LNCaP clone FGC (cell line): ENCODE measurements at regions not wholly inside any gene's neighbourhood (a gene's known extent, or its start where the extent isn't known, plus 50 kb on each side); places are given as distances from the start of the nearest gene placed in this dataset.
A peak's percentile ranks its signal among the peaks of the same experiment; 100 is the strongest.

Source experiments
- DNase-seq: peaks from one replicate; pipeline ENCODE4 v3.0.0-alpha.2; 2011; ENCODE audit warnings: low read depth
- H3K4me3 ChIP-seq: 2 replicates; pipeline ENCODE4 v1.5.1; 2011; ENCODE audit warnings: mild to moderate bottlenecking, low read depth, low read length, control low read depth
- TF ChIP-seq, protein P1 (sequence below): IDR thresholded peaks from 2 replicates; pipeline ENCODE4 v1.5.1; 2012; ENCODE audit warnings: mild to moderate bottlenecking; ENCODE audit not compliant: control insufficient read depth, insufficient read depth; ENCODE audit errors: extremely low read depth

GRCh38 chr18:26763446-26764110 is 101.9 kb downstream of the AQP4 start:
- H3K4me3 ChIP-seq: no peak overlapping the region
- no peak for DNase-seq
- TF ChIP-seq, protein P1, sequence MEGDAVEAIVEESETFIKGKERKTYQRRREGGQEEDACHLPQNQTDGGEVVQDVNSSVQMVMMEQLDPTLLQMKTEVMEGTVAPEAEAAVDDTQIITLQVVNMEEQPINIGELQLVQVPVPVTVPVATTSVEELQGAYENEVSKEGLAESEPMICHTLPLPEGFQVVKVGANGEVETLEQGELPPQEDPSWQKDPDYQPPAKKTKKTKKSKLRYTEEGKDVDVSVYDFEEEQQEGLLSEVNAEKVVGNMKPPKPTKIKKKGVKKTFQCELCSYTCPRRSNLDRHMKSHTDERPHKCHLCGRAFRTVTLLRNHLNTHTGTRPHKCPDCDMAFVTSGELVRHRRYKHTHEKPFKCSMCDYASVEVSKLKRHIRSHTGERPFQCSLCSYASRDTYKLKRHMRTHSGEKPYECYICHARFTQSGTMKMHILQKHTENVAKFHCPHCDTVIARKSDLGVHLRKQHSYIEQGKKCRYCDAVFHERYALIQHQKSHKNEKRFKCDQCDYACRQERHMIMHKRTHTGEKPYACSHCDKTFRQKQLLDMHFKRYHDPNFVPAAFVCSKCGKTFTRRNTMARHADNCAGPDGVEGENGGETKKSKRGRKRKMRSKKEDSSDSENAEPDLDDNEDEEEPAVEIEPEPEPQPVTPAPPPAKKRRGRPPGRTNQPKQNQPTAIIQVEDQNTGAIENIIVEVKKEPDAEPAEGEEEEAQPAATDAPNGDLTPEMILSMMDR: no peak

DNA sequence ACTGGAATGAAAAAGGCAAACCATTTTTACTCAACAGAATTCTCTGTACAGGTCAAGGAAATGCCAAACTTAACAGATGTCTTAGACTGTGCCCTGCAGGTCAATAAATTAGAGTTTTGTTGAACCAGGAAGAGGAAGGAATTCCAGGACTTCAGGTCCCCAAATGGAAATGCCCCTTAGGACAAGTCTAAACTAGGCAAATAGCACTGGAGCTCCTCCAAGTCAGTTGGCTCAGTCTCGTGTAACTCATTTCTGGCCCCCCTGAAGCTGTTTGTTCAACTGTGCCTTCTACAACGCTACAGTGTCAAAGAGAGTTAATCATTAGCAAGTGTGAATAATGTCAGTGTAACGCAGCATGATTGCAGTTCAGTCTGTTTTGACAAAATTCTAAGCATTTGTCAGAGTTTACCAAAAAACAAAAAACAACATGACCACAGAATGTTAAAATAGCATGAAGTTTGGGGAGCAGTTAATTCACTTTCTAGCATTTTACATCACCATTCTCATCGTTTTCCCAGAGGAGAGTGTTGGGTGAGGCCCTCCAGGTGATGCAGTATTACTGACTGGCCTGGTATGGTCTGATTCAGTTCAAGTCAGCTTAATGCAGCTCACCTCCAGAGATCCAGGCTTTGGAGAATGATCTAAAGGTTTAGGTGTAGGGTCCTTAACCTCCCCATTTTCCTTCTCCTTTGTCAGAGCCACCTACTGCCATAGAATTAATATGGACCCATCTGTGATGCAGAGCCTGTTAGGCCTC is 108.1 kb downstream of the AQP4 start:
- no peak overlapping the region for H3K4me3 ChIP-seq
- DNase-seq: no peak
- TF ChIP-seq, protein P1: no peak

GRCh38 chr18:26756556-26756955 is 109.0 kb downstream of the AQP4 start:
- no peak overlapping the region for H3K4me3 ChIP-seq
- DNase-seq: no peak
- TF ChIP-seq, protein P1: no peak

- TF ChIP-seq, protein P1: no peak
- no peak for DNase-seq
- H3K4me3 ChIP-seq: no peak overlapping the region
Measured at GRCh38 chr18:26746826-26747475, 118.6 kb downstream of the AQP4 start.

DNA sequence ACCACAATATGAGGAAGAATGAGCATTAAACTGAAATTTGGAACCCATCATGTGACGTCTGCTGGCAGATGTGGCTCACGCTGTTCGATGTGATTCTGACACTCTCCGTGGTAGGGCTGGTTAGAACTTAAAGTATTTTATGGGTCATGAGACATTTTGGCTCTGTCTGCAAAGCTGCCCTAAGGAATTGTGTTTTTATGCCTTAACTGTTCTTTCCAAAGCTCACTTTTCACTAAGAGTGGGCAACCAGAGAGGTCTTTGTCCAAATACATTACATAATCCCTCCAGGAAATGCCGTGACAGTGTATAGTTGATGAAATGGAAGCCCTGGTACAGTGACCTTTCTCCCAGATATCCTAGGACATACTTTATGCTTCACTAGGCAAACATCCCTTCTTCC is 119.1 kb downstream of the AQP4 start:
- TF ChIP-seq, protein P1: no peak
- DNase-seq: no peak
- H3K4me3 ChIP-seq: no peak overlapping the region

DNA sequence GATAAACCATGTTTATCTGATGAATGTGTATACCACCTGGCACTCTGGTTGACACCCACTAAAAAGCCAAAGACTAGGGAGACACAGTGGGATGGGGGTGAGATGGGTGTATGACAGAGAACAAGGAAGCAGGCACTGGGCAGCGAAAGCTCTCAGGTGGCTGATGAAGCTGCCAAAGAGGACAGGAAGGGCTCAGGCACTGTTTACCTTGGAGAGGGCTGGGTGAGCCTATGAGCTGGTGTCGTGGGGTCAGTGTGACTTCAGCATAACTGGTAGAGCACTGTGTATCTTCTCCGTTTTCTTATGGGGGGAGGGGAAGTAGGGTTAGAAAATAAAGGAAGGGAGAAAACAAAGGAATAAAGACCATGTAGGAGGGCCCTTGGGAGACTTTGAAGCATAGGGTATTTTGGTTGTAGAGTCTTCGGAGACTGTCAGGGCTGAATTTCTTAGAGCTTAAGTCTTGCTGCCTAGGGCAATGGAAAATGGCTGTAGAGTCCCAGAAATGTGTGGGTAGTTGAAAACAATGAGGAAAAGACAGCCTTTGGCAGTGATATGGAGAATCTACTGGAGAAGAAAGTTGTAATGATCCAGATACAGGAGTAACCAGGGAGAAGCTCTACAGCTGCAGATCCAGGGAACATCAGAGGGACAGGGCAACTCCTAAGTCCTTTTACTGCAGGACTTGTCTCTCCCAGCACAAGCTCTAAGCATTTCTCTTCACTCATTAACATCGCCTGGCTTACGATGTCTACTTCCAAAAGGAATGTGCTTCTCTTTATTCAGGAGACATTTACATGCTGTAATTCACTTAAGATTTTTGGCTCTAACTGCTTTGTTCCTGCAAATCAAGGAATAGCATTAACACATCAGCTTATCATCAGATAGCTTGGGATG is 120.0 kb downstream of the AQP4 start:
- H3K4me3 ChIP-seq: no peak overlapping the region
- TF ChIP-seq, protein P1: no peak
- peak; percentile 97 for DNase-seq
